ENCODE measurements at regions not wholly inside any gene's neighbourhood (a gene's known extent, or its start where the extent isn't known, plus 50 kb on each side); places are given as distances from the start of the nearest gene placed in this dataset.
"Not testable (repeated sequence)": the region's sequence is repeated elsewhere in the genome, so short reads cannot be mapped to it uniquely, and the experiment has no call there.

- FAIRE-seq: no peak
Observed at GRCh38 chr10:85045046-85045445, 716.7 kb downstream of the CCSER2 start.

- FAIRE-seq: no peak
Observed at GRCh38 chr10:85047170-85047834, 718.9 kb downstream of the CCSER2 start.

GRCh38 chr10:85047979-85048378, 719.6 kb downstream of the CCSER2 start:
- no peak for FAIRE-seq

- no peak for FAIRE-seq
Observed at GRCh38 chr10:85048644-85049043, 720.3 kb downstream of the CCSER2 start.

- FAIRE-seq: no peak
Observed at GRCh38 chr10:85060944-85061343, 732.6 kb downstream of the CCSER2 start.

GRCh38 chr10:85061401-85061800, 733.0 kb downstream of the CCSER2 start:
- no peak for FAIRE-seq

GRCh38 chr10:85067955-85068354, 739.6 kb downstream of the CCSER2 start:
- no peak for FAIRE-seq

GRCh38 chr10:85080934-85081333, 752.5 kb downstream of the CCSER2 start:
- no peak for FAIRE-seq

GRCh38 chr10:85098835-85099521, 770.6 kb downstream of the CCSER2 start:
- FAIRE-seq: no peak

GRCh38 chr10:85100495-85100894, 772.1 kb downstream of the CCSER2 start:
- FAIRE-seq: no peak

- no peak for FAIRE-seq
Observed at GRCh38 chr10:85105614-85106255, 777.3 kb downstream of the CCSER2 start.

- FAIRE-seq: no peak
Observed at GRCh38 chr10:85111271-85111670, 782.9 kb downstream of the CCSER2 start.

GRCh38 chr10:85124603-85125051, 796.2 kb downstream of the CCSER2 start:
- FAIRE-seq: no peak

GRCh38 chr10:85137253-85137652, 808.9 kb downstream of the CCSER2 start:
- FAIRE-seq: no peak

- no peak for FAIRE-seq
Observed at GRCh38 chr10:85138046-85138445, 809.7 kb downstream of the CCSER2 start.

- FAIRE-seq: no peak
Observed at GRCh38 chr10:85139124-85139523, 810.7 kb downstream of the CCSER2 start.

- FAIRE-seq: not testable (repeated sequence)
Observed at GRCh38 chr10:85141520-85141919, 813.1 kb downstream of the CCSER2 start.

- FAIRE-seq: no peak
Observed at GRCh38 chr10:85145966-85146365, 817.6 kb downstream of the CCSER2 start.

- no peak for FAIRE-seq
Observed at GRCh38 chr10:85147346-85148250, 819.2 kb downstream of the CCSER2 start.

GRCh38 chr10:85148693-85149640, 820.6 kb downstream of the CCSER2 start:
- no peak for FAIRE-seq

GRCh38 chr10:85149766-85150165, 821.4 kb downstream of the CCSER2 start:
- no peak for FAIRE-seq

- no peak for FAIRE-seq
Observed at GRCh38 chr10:85151506-85151905, 823.1 kb downstream of the CCSER2 start.
